ENCODE measurements at regions not wholly inside any gene's neighbourhood (a gene's known extent, or its start where the extent isn't known, plus 50 kb on each side); places are given as distances from the start of the nearest gene placed in this dataset.
"Not testable (repeated sequence)": the region's sequence is repeated elsewhere in the genome, so short reads cannot be mapped to it uniquely, and the experiment has no call there.

- TF ChIP-seq EGR1 (IDR thresholded peaks at IDR 0.05; ENCODE audit: borderline replicate concordance in 1 of 2, low read depth in 2 of 2, low read length in 2 of 2), result no peak
- no peak for TF ChIP-seq FOS (IDR thresholded peaks at IDR 0.05; ENCODE audit: borderline replicate concordance, extremely low read depth, insufficient read length)
- no peak for TF ChIP-seq MEF2A (IDR thresholded peaks at IDR 0.05; ENCODE audit: insufficient read depth, low read depth, low read length)
- no peak for TF ChIP-seq ZNF592 (IDR thresholded peaks at IDR 0.05)
- no peak for TF ChIP-seq YBX1 (IDR thresholded peaks at IDR 0.05)
- TF ChIP-seq IKZF1 (conservative IDR thresholded peaks at IDR 0.05), result no peak
- TF ChIP-seq CHD1 (IDR thresholded peaks at IDR 0.05; ENCODE audit: low read depth, low read length), result no peak
- TF ChIP-seq MEF2B (IDR thresholded peaks at IDR 0.05; ENCODE audit: partially characterized antibody, poor library complexity, severe bottlenecking), result no peak
Observed at GRCh38 chrX:1138476-1139184, 73.8 kb downstream of the CRLF2 start (continued).

- Histone ChIP-seq H3K4me3 (no peak overlapping the region), H3K79me2 (ENCODE audit: control insufficient read depth, insufficient read depth, low read length) (no peaks in the 10 kb centered on the region), H3K9ac (ENCODE audit: control insufficient read depth, insufficient read depth, low read length) (no peak overlapping the region), H3K4me1 (ENCODE audit: control insufficient read depth, insufficient read depth, low read length) (no peaks in the 10 kb centered on the region), H3K9me3 (replicated peaks; ENCODE audit: control insufficient read depth, insufficient read depth, low read length) (no peaks in the 10 kb centered on the region; the same call in 2 of the 3 replicates), H3K36me3 (ENCODE audit: control insufficient read depth in 2 of 2, insufficient read depth in 2 of 2, low read length in 1 of 2) (no peaks in the 10 kb centered on the region), H3K27ac (ENCODE audit: control insufficient read depth, insufficient read depth) (no peak overlapping the region), H4K20me1 (ENCODE audit: control insufficient read depth, insufficient read depth) (no peaks in the 10 kb centered on the region), H3K4me2 (ENCODE audit: control insufficient read depth, insufficient read depth) (no peak overlapping the region), H3K27me3 (replicated peaks in 1 of 2; ENCODE audit: control insufficient read depth in 2 of 2, insufficient read depth in 2 of 2, low read length in 1 of 2) (no peaks in the 10 kb centered on the region), H2AFZ (ENCODE audit: control insufficient read depth, low read depth, low read length) (no peak overlapping the region)
- in situ Hi-C loops (cut with MboI), result no loop called here
- TF ChIP-seq, protein P1, sequence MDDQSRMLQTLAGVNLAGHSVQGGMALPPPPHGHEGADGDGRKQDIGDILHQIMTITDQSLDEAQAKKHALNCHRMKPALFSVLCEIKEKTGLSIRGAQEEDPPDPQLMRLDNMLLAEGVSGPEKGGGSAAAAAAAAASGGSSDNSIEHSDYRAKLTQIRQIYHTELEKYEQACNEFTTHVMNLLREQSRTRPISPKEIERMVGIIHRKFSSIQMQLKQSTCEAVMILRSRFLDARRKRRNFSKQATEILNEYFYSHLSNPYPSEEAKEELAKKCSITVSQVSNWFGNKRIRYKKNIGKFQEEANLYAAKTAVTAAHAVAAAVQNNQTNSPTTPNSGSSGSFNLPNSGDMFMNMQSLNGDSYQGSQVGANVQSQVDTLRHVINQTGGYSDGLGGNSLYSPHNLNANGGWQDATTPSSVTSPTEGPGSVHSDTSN (IDR thresholded peaks at IDR 0.05; ENCODE audit: insufficient replicate concordance, low read depth, low read length), result no peak
- TF ChIP-seq SUPT20H (IDR thresholded peaks at IDR 0.05; ENCODE audit: borderline replicate concordance, control insufficient read depth, low read depth, low read length) (no peak), DPF2 (IDR thresholded peaks at IDR 0.05) (no peak)
- no peak for DNase-seq (ENCODE audit: low read depth, low spot score)
- WGBS (ENCODE audit: insufficient coverage, insufficient replicate concordance, low lambda C conversion rate, missing lambda C conversion rate), result 52% methylated on average over 9 of the region's 10 CpGs
- FAIRE-seq, result no peak
- ChIA-PET CTCF (no interaction called here), POLR2A (no interaction called here), RAD21 (ENCODE audit: unreplicated experiment) (no interaction called here), SMC1A (ENCODE audit: uncharacterized antibody, unreplicated experiment) (no interaction called here)
- ATAC-seq, result no peak
- intact Hi-C loops (cut with micrococcal nuclease; ENCODE audit: unreplicated experiment), result no loop called here
- no TSS peak for BruUV-seq (replicated peaks)
Observed at GRCh38 chrX:1137531-1137930, 74.9 kb downstream of the CRLF2 start.

- FAIRE-seq; RAD21 ChIA-PET (ENCODE audit: unreplicated experiment); H3K9me3 ChIP-seq (replicated peaks; ENCODE audit: control insufficient read depth, insufficient read depth, low read length); H3K27me3 ChIP-seq (replicated peaks in 1 of 2; ENCODE audit: control insufficient read depth in 2 of 2, insufficient read depth in 2 of 2, low read length in 1 of 2); ATAC-seq; H3K79me2 ChIP-seq (ENCODE audit: control insufficient read depth, insufficient read depth, low read length); CTCF ChIA-PET; H3K4me1 ChIP-seq (ENCODE audit: control insufficient read depth, insufficient read depth, low read length); H3K36me3 ChIP-seq (ENCODE audit: control insufficient read depth in 2 of 2, insufficient read depth in 2 of 2, low read length in 1 of 2); POLR2A ChIA-PET; H3K4me3 ChIP-seq; SMC1A ChIA-PET (ENCODE audit: uncharacterized antibody, unreplicated experiment); DNase-seq (ENCODE audit: low read depth, low spot score); in situ Hi-C loops (cut with MboI); BruUV-seq (replicated peaks); H3K27ac ChIP-seq (ENCODE audit: control insufficient read depth, insufficient read depth); intact Hi-C loops (cut with micrococcal nuclease; ENCODE audit: unreplicated experiment); H3K9ac ChIP-seq (ENCODE audit: control insufficient read depth, insufficient read depth, low read length); H4K20me1 ChIP-seq (ENCODE audit: control insufficient read depth, insufficient read depth); H2AFZ ChIP-seq (ENCODE audit: control insufficient read depth, low read depth, low read length); H3K4me2 ChIP-seq (ENCODE audit: control insufficient read depth, insufficient read depth): not testable (repeated sequence)
- WGBS (ENCODE audit: insufficient coverage, insufficient replicate concordance, low lambda C conversion rate, missing lambda C conversion rate), result 21% methylated on average over 4 of the region's 8 CpGs
Observed at GRCh38 chrX:1136582-1136981, 75.9 kb downstream of the CRLF2 start.
